HG02763 (cell line): ENCODE measurements at regions not wholly inside any gene's neighbourhood (a gene's known extent, or its start where the extent isn't known, plus 50 kb on each side); places are given as distances from the start of the nearest gene placed in this dataset.
"Not testable (repeated sequence)": the region's sequence is repeated elsewhere in the genome, so short reads cannot be mapped to it uniquely, and the experiment has no call there.

ENCODE experiments used
- ATAC-seq: cut with Tn5 transposase; IDR thresholded peaks from one replicate; pipeline ENCODE4 v1.9.1; 2021; ENCODE audit warnings: mild to moderate bottlenecking, moderate library complexity; ENCODE audit not compliant: unreplicated experiment

DNA sequence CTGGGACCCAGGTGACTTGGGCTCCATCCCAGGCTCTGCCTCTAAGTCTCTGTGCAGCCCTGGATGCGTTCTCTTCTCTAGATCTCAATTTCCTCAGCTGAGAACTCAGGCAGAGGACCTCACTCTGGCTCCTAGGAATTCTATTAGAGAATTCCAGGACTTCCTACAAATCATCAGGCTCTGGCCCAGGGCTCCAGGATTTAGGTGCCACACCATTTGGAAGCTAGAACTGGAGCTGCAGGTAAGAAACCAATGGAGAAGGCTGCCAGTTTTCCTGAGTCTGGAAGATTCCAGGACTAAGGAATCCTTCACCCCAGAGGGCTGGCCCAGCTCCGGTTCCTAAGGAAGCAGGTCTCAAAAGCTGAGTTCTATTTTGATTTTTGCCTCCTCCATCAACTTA lies 189.8 kb upstream of the CDH5 start:
- ATAC-seq: no peak

- no peak for ATAC-seq
These were observed 190.4 kb upstream of the CDH5 start for GRCh38 chr16:66176111-66176510.

DNA sequence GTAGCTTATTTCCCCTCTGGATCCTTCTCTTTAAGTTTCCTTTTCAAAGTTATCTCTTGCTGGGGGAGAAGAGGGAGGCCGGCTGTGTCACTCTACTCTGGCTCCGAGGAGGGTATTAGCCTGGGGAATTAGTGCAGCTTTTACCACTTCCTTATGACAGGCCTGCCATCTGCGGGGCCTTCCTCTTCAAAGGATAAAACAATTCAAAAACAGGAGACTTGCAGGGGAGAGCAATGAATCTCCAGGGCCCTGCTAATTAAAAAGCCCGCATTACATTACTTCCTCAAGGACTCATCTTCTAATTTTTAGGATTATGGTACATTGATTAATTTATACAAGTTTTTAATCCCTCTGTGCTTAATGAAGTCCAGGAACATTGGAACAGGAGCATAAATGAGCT lies 190.9 kb upstream of the CDH5 start:
- ATAC-seq: no peak

GRCh38 chr16:66175058-66175457 lies 191.4 kb upstream of the CDH5 start:
- no peak for ATAC-seq

GRCh38 chr16:66173796-66174195 lies 192.7 kb upstream of the CDH5 start:
- ATAC-seq: not testable (repeated sequence)

DNA sequence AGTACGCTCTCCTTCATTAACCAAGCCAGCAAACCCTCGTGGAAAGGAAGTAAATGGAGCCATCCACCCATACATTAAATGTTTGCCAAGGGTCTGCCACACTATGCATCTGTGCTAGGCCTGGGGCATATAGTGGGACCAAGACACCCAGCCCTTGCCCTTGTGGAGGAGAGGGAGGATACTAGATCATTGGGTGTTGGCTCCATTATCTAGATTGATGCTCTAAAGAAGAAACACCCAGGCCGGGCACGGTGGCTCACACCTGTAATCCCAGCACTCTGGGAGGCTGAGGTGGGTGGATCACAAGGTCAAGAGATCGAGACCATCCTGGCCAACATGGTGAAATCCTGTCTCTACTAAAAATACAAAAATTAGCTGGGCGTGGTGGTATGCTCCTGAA lies 193.3 kb upstream of the CDH5 start:
- ATAC-seq: not testable (repeated sequence)

- no peak for ATAC-seq
These were observed 194.0 kb upstream of the CDH5 start for GRCh38 chr16:66172463-66172862.

GRCh38 chr16:66171578-66171977 lies 194.9 kb upstream of the CDH5 start:
- ATAC-seq: no peak

DNA sequence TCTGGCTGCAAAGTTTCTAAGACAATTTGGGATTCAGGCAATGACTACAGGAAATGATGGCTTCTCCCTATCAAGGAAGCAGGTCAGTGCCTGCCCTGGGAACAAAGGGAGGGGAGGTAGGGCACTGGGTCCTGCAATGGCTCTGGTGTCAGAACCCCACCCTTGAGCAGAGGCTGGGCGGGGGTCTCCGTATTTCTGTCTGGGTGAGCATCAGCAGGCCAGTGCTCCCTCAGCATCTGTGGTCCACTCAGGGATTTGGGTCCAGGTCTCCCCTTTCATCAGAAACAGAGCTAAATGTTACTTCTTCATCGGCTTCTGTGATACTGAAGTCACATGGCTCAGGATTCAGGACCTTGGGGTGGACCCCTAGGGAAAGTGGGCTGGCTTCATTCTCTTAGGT lies 195.5 kb upstream of the CDH5 start:
- no peak for ATAC-seq

GRCh38 chr16:66169817-66170216 lies 196.7 kb upstream of the CDH5 start:
- ATAC-seq: no peak

- no peak for ATAC-seq
These were observed 197.7 kb upstream of the CDH5 start for GRCh38 chr16:66168777-66169176.

DNA sequence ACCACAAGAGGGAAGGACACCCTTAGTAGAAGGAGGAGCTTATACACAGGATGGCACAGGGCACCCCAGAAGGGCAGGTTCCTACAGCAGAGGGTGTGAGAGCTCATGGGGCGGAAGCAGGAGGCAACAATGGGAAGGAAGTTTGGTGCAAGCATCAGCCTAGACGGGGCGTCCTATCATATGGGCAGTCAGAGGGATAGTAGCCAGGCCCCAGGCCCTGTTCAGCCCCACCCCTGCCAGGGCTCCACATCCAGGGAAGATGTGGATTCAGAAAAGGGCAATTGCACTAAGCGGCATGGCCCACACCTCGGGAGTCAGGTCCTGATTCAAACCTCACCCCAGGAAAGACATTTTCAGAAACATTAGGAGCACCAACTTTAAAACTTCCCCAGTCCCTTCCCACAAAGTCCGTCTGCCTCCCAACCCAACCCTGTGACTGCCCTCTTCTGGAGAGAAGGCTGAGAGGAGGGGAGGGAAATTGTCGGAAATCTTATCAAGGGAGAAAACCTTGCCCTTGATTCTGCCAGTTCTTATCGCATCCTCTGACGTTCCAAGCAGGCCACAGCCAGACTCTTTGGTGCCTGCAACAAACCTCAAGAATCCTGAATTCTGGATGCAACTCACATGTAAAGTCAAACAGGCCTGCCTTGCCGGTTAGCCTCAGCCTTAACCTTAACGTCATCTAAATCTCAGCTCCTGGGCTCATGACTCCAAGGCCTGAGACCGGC lies 198.8 kb upstream of the CDH5 start:
- ATAC-seq: no peak

DNA sequence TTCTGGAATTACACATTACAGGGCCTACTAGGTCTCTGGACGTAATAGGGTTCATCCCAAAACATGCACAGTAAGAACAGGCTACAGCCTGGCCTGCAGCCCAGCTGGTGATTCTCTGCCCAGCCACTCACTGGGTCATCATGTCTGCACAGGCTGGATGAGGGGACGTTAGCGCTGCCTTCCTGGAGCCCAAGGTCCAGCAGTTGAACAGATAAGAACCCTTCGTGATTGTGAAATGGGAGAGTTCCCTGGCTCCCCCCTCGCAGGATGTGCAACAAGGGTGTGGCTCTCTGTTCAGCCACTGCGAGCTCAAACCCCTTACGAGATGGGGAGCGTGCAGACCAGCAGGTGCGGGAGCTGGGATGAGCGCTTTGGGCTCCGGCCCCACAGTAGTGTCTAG lies 200.0 kb upstream of the CDH5 start:
- no peak for ATAC-seq

- ATAC-seq: no peak
These were observed 200.6 kb upstream of the CDH5 start for GRCh38 chr16:66165879-66166278.

GRCh38 chr16:66164581-66165247 lies 201.8 kb upstream of the CDH5 start:
- ATAC-seq: no peak

- ATAC-seq: no peak
These were observed 203.7 kb upstream of the CDH5 start for GRCh38 chr16:66162821-66163220.

- ATAC-seq: no peak
These were observed 204.5 kb upstream of the CDH5 start for GRCh38 chr16:66161942-66162341.

DNA sequence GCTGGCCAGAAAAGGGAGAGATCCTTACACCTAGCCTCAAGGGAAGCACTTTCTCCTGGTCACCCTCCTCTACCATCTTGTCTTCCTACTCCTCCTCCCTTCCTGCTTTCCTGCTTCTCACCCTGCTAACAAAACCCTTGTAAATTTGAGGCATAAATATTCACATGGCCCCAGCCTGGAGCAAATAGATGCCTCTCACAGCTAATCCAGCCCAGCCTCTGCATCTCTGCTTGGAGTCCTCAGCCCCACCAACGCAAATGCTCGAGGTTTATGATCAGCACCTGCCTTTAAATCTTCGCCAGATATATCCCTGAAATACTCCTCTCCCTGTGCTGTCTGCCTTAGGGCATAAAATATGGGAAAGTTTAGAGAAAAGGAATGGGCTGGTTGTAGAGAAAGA lies 205.2 kb upstream of the CDH5 start:
- no peak for ATAC-seq

DNA sequence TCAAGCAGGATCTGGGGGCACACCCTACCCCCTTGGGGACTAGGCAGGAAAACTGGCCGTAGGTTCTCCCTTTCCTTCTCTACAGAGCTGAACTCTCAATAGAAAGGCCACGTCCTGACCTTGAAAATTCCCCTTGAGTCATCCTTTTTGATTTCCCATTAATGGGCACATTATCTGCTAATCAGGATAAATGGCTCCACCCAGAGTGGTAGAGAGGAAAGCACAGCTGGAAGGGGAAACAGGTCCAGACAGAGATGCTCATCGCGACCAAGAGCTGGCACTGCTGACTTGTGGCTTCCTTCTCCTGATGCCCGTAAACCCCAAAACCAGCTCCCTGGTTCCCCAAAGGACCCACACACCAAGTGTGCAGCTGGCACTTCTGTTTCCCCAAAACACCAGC lies 206.5 kb upstream of the CDH5 start:
- ATAC-seq: no peak

- no peak for ATAC-seq
These were observed 210.0 kb upstream of the CDH5 start for GRCh38 chr16:66156538-66156937.

DNA sequence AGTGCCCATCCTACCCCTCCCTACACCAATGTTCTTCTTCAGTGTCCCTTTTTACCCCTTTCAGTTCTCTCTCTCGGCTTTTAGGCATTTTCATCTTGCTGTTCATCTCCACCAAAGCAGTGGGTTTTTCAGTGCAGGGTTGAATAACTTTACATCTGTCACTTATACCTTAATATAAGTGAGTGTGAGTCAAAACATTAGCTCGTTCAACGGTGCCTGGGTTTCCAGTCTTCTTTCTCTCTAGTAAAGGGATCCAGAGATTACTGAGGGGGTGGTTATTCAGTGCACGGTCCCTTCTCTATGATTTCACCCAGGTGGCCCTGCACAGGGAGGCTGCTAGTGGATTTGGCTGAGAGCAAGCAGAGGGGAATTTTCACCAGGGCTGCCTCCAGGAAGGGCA lies 210.6 kb upstream of the CDH5 start:
- no peak for ATAC-seq

DNA sequence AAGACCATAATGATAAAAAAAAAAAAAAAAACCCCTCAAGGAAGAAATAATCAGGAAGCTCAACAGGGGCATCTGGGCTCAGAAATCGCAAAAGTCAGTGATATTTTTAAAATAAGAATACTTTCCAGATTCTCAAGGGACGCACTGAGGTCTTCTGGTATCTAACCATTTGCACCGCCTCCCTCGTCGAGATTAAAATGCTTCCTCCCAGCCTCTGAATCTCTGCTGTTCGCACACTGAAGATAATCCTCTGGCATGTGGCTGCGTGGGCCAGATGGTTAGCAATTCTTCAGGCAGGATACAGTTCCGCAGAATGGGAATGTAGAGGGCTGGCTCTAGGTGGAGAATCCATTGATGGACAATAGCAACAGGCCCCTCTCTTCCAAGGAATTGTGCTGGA lies 211.7 kb upstream of the CDH5 start:
- ATAC-seq: no peak
